Gastrocnemius medialis (tissue), 4 donors: ENCODE measurements at regions not wholly inside any gene's neighbourhood (a gene's known extent, or its start where the extent isn't known, plus 50 kb on each side); places are given as distances from the start of the nearest gene placed in this dataset.
A peak's percentile ranks its signal among the peaks of the same experiment; 100 is the strongest.

Experiments used
- ATAC-seq, 2 donors: fragments of 150-250 bp; one replicate each; pipeline ENCODE4 v1.9.1; 2016
- DNase-seq, 2 donors: peaks; one replicate each; pipeline ENCODE4 v3.0.0-alpha.2; 2019
- H3K27ac ChIP-seq, 4 donors: fragments of 200-600 bp; sonication (generic); 1 replicate in 1 of 4; 2 replicates in 3 of 4; pipeline ENCODE4 v1.5.1; 2016 to 2018; ENCODE audit warnings: mild to moderate bottlenecking in 2 of 4, moderate library complexity in 1 of 4
- H3K27me3 ChIP-seq, 3 donors: fragments of 200-600 bp; sonication (generic) in 2 of 3; 1 replicate in 1 of 3; 2 replicates in 2 of 3; pipeline versions ENCODE4 v1.5.1 to v1.6.0; 2016 to 2019; ENCODE audit warnings: mild to moderate bottlenecking in 1 of 3, moderate library complexity in 1 of 3
- H3K36me3 ChIP-seq, 2 donors: fragments of 200-600 bp; sonication (generic) in 1 of 2; one replicate each; pipeline ENCODE4 v1.5.1; 2017 to 2018
- H3K4me1 ChIP-seq, 2 donors: fragments of 200-600 bp; sonication (generic) in 1 of 2; one replicate each; pipeline ENCODE4 v1.5.1; 2016 to 2017; ENCODE audit warnings: mild to moderate bottlenecking in 2 of 2
- H3K4me3 ChIP-seq, 4 donors: fragments of 200-600 bp; sonication (generic) in 3 of 4; 1 replicate in 1 of 4; 2 replicates in 3 of 4; pipeline ENCODE4 v1.5.1; 2016 to 2019; ENCODE audit warnings: mild to moderate bottlenecking in 2 of 4
- H3K9me3 ChIP-seq, 3 donors: fragments of 200-600 bp; sonication (generic) in 2 of 3; 1 replicate in 1 of 3; 2 replicates in 2 of 3; pipeline ENCODE4 v1.5.1; 2016 to 2019
- POLR2A ChIP-seq, 2 donors: fragments of 450-650 bp; IDR thresholded peaks; one replicate each; pipeline ENCODE4 v1.6.1; 2017; ENCODE audit warnings: antibody characterized with exemption in 2 of 2, mild to moderate bottlenecking in 2 of 2, moderate library complexity in 2 of 2
- in situ Hi-C, 4 donors: fragments of 200-750 bp; cut with MboI; loops; one replicate each; pipeline versions ENCODE4 v1.15.0 to v1.8.0; 2017; ENCODE audit warnings: low sequenced_read_pairs in 4 of 4
- intact Hi-C: fragments of 100-400 bp; cut with DNase I; formaldehyde crosslinking; loops from one replicate; pipeline ENCODE4 v1.15.1; 2023; ENCODE audit warnings: low total_unique reads
- TF ChIP-seq, protein P1 (sequence below), 5 experiments: fragments of 450-650 bp in 3 of 5; fragments of 200-600 bp in 2 of 5; sonication (generic) in 2 of 5; IDR thresholded peaks in 4 of 5; conservative IDR thresholded peaks in 1 of 5; 1 replicate in 4 of 5; 2 replicates in 1 of 5; pipeline ENCODE4 v1.5.1; 2016 to 2019; ENCODE audit warnings: antibody characterized with exemption in 5 of 5, mild to moderate bottlenecking in 3 of 5, moderate library complexity in 3 of 5

DNA sequence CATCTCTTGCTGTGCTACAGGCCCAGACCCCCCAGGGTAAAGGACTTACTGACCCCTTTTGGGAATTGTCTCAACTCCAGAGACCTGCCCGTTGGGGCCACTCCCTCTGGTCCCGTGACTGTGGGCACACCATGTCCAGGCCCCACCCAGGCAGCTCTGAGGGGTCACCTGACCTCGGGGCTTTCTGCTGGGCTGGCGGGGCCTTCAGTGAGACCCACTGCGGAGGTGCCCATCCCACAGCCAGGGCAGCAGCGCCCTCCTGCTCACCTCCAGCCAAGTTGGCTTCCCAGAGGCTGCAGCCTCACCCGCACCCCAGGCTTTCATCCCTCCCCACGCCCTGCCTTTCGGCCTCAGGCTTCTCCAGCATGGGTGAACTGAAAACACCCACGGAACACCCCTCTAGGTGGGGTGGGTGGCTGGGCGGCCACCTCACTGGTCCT is 147.2 kb downstream of the DNAJB6 start:
- Histone ChIP-seq H3K27me3 (peaks cover 3 to 8% (median 5%) of the 10 kb centered on the region in 3 donors), H3K4me3 (no peak overlapping the region), H3K4me1 (no peaks in the 10 kb centered on the region), H3K27ac (no peak overlapping the region), H3K9me3 (no peaks in the 10 kb centered on the region), H3K36me3 (no peaks in the 10 kb centered on the region)
- intact Hi-C loops = no loop called here
- in situ Hi-C loops = no loop called here
- DNase-seq (peak in 1 of 2 donors; percentile 1), ATAC-seq (no peak)
- TF ChIP-seq, protein P1, sequence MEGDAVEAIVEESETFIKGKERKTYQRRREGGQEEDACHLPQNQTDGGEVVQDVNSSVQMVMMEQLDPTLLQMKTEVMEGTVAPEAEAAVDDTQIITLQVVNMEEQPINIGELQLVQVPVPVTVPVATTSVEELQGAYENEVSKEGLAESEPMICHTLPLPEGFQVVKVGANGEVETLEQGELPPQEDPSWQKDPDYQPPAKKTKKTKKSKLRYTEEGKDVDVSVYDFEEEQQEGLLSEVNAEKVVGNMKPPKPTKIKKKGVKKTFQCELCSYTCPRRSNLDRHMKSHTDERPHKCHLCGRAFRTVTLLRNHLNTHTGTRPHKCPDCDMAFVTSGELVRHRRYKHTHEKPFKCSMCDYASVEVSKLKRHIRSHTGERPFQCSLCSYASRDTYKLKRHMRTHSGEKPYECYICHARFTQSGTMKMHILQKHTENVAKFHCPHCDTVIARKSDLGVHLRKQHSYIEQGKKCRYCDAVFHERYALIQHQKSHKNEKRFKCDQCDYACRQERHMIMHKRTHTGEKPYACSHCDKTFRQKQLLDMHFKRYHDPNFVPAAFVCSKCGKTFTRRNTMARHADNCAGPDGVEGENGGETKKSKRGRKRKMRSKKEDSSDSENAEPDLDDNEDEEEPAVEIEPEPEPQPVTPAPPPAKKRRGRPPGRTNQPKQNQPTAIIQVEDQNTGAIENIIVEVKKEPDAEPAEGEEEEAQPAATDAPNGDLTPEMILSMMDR (IDR thresholded peaks at IDR 0.05 in 4 of 5, conservative IDR thresholded peaks at IDR 0.05 in 1 of 5) = no peak
- no peak for TF ChIP-seq POLR2A (IDR thresholded peaks at IDR 0.05)

DNA sequence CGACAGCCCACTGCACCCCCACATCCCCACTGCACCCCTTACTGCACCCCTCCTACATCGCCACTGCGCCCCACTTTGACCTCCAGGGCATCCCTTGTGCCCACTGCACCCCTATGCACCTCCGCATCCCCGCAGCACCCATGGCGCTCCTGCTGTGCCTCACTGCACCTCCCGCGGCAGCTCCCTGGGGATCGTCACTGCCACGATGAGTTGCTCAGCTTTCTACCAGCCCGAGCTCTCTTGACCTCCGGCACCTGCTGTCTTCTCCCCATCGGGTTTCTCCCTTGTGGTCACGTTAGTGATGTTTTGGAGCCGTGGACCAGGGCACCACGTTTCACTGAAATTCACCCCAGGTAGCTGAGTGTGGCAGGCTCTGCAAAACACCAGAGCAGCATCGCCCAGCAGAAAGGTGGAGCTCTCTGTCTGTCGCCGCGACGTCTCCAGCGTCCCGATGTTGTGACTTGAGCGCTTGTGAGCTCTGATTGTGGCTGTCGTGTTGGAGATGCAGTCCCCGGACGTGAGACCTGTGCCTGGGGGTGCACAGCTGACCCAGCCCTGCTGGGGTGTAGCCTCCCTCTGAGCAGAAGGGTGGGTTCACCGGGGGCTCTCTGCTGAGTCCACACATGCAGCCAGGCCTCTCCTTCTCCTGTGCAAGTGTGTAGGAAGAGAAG is 147.7 kb downstream of the DNAJB6 start:
- intact Hi-C loops (no loop called here), in situ Hi-C loops (no loop called here)
- H3K4me3 ChIP-seq = no peak overlapping the region
- no peaks in the 10 kb centered on the region for H3K9me3 ChIP-seq
- DNase-seq (no peak), ATAC-seq (no peak)
- H3K4me1 ChIP-seq = no peaks in the 10 kb centered on the region
- H3K27ac ChIP-seq = no peak overlapping the region
- TF ChIP-seq POLR2A (IDR thresholded peaks at IDR 0.05) = no peak
- TF ChIP-seq, protein P1 (IDR thresholded peaks at IDR 0.05 in 4 of 5, conservative IDR thresholded peaks at IDR 0.05 in 1 of 5) = no peak
- H3K36me3 ChIP-seq = no peaks in the 10 kb centered on the region
- H3K27me3 ChIP-seq = peaks cover 3 to 8% (median 5%) of the 10 kb centered on the region in 3 donors

DNA sequence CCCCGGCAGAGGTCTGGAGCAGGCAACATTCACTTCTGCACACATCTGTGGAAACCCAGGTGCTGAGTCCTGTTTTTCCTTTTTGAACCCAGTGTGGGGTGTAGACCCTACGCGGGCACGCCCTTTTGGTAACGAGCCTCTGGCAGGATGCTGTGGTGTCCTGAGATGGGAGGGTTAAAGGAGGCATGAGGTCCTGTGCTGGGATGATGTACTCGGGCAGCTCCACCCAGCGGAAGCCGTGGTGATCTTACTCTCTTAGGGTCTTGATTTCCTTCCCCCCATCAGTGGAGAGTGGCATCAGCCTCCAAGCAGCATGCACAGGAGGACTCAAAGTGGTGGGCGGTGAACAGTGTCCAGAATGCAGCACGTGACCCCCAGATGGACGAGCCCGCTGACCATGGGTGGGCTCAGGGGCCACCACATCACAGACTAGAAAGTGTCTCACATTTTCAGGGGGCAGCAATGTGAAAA is 148.6 kb downstream of the DNAJB6 start:
- in situ Hi-C loops = no loop called here
- Histone ChIP-seq H3K27me3 (peaks cover 3 to 8% (median 5%) of the 10 kb centered on the region in 3 donors), H3K36me3 (no peaks in the 10 kb centered on the region), H3K4me3 (no peak overlapping the region), H3K4me1 (no peaks in the 10 kb centered on the region), H3K27ac (no peak overlapping the region), H3K9me3 (no peaks in the 10 kb centered on the region)
- intact Hi-C loops = no loop called here
- DNase-seq (no peak), ATAC-seq (no peak)
- TF ChIP-seq, protein P1 (IDR thresholded peaks at IDR 0.05 in 4 of 5, conservative IDR thresholded peaks at IDR 0.05 in 1 of 5) = no peak
- TF ChIP-seq POLR2A (IDR thresholded peaks at IDR 0.05) = no peak

DNA sequence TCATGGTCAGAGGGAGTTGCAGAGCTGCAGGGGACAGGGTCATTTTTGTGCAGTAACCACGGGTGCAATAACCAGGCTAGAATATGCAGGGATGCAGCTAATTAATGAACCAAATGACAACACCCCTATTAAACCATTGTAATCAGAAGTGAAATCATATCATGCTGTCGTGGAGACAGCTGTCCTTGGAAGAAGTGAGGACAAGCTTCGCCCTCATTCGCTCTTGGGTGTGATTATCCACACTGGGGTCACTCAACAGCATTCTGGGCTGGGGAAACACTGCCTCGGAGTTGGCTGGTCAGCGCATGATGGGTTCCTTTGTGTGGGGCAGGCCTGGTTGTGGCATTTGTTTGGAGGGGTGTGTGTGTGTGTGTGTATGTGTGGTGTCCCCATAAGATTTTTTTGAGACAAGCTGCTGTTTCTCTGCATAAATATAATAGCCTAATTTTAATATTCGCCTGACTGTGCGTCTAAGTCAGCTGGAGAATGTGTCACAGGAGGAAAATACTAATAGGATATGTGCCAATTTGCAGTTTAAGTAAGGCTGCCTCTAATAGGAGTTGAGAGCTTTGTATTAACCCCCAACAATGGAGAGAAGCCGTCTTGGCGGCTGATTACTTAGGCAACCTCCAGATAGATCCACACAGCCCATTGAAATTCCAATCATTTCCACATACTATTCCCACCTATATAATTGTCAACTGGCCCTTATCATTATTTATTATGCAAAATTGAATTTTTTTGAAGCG is 149.4 kb downstream of the DNAJB6 start:
- TF ChIP-seq, protein P1 (IDR thresholded peaks at IDR 0.05 in 4 of 5, conservative IDR thresholded peaks at IDR 0.05 in 1 of 5) = no peak
- no peak for TF ChIP-seq POLR2A (IDR thresholded peaks at IDR 0.05)
- intact Hi-C loops = no loop called here
- in situ Hi-C loops = no loop called here
- ATAC-seq = no peak
- no peaks in the 10 kb centered on the region for H3K9me3 ChIP-seq
- no peak overlapping the region for H3K27ac ChIP-seq
- H3K27me3 ChIP-seq = peaks cover 3 to 8% (median 5%) of the 10 kb centered on the region in 3 donors
- no peak overlapping the region for H3K4me3 ChIP-seq
- no peaks in the 10 kb centered on the region for H3K4me1 ChIP-seq
- H3K36me3 ChIP-seq = no peaks in the 10 kb centered on the region
- no peak for DNase-seq
